Stimulated activated CD4-positive, alpha-beta T cell treated with anti-CD3 and anti-CD28 coated beads, Interleukin-15, amount 100 ng/mL, for 24 hours (primary cell): ENCODE measurements at regions not wholly inside any gene's neighbourhood (a gene's known extent, or its start where the extent isn't known, plus 50 kb on each side); places are given as distances from the start of the nearest gene placed in this dataset.

Experiments
- DNase-seq: peaks from one replicate; pipeline ENCODE4 v3.0.0-alpha.2; 2020

DNA sequence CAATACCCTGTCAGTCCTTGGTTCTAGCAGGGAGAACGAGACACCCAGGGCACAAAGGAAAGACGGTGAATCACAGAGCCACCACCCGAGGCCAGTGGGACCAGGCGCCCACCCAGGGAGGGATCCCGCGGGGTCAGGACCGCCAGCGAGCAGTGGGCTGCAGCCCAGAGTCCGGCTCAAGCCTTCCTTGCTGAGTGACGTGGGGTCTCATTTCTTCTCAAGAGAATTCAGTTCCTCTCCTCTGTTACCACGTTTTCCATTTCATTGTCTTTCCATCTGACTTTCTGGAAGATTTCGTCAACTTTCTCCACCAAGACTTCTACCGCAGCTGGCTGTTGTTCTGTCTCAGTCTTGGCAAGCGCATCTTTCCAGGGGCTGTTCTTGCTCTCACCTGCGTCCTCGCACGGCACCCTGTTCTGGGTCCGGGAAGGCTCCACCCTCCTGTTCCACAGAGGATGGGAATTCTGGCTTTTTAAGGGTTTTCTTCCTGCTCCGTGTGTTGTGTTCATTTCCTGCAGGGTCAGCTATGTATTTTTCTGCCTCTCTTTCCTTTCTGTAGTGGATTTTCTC is 248.6 kb downstream of the NDUFA10 start:
- no peak for DNase-seq

DNA sequence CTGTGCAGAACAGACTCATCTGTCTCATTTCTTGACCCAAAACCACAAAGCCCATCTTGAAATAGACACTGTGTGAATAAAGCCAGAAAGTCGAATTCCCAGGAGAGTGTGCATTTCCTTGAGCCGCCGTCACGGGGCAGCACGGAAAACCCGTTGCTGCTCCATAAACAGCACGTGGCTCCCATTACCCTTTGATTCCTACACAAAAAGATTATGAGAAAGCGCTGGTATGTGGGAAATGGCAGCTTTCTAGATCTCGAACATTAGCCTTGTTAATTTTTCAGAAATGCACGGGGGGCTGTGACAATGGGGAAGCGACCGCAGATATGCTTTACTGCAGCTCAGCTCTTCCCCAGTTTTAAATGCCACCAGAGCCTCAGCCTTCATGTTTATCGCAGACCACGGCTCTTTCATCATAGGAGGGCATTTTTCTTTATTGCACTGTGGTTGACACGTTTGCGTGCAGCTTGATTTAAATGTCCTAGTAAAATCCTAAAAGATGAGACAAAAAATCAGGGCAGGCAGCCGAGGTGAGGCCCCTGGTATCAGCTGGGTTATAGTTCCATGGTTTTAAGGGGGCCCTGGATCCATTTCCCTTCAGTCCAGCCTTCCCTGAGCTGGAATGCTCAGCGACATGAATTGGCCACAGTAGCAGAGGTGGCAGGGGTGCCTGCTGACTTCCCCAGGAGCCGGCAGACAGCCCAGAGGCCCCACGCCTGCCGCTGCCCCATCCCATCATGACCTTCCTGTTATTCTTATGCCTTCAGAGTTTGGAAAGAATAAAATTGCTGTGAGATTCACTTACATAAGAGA is 249.3 kb downstream of the NDUFA10 start:
- DNase-seq: no peak

DNA sequence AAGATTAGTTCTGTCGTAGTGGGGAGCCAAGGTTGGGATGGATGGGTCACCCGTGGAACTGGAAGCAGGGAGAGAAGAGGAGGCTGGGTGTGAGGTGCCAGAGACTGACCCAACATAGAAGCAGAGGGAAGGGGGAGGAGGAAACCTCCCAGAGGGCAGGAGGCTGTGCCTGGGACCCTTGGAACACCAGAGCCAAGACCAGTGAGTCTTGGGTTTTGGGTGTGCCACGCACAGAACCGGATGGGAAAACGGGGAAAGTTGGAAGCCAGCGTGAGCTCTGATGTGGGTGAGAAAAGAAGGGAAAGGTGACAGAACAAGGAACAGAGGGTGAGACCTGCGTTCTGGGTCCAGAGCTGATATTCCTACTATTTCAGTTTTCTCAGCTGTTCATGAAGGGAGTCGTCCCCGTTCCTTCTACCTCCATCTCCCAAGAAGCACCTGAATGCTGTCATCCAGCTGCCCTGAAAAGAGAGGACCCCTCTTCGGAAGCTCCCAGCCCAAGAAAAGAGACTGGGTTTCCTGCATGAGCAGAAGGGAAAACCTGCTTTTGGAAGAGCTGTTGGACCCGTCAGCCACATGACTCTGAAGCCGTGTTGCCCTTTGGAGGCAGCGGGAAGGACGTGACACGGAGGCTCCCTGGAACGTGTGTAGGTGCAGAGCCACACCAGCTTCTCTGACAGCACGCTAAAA is 250.1 kb downstream of the NDUFA10 start:
- no peak for DNase-seq

DNA sequence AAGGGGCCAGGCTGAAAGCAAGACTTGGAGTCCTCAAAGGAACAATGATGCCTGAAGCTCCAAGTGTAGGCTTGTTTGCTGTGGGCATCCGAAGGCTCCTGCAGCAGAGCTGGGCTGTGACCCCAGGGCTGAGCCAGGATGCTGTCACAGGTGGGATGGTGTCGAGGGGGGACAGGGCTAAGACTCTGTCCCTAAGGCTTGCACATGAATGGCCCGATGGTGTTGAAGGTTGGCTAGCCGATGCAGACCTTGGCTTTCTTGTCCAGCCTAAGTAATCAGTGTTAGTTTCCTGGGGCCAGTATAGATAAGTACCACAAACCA is 251.0 kb downstream of the NDUFA10 start:
- no peak for DNase-seq

DNA sequence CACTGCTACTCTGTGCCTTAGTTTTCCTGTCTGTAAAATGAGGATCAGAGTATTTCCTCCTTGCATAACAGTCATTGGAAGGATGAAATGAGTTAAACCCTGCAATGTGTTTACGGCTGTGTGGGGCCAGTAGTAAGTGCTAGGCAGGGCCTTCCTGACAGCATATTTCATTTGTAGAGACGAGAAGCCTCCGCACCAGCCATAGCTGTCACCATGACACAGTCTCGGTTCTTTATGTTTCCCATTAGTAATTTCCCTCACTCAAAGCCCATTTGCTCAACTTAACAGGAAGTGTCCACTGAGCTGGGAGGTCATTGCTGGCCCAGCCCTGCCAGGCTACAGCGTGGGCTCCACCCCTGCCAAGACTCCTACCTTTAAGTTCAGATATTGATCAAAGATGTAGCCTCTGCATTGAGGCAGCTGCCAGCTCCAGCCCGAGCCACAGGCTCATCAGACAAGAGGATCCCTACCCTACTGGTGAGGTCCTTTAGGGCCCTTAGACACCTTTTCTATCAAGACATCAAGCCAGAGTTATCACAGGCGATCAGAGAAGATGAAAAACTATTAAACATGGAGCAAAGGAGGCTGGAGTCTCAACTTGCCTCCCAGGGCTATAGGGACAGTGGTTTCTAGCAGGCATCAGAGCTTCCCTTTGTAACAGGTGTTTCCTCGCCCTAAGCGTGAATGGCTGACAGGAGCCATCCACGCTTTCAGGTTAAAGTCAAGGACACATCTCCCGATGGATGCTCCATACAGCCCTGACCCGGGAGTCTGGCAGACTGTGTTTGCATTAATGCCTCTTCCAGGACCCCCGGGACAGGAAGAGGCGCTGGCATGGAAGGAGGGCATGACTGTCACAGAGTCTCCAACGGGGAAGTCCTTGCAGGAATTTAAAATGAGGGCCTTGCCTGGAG is 251.7 kb downstream of the NDUFA10 start:
- DNase-seq: no peak

DNA sequence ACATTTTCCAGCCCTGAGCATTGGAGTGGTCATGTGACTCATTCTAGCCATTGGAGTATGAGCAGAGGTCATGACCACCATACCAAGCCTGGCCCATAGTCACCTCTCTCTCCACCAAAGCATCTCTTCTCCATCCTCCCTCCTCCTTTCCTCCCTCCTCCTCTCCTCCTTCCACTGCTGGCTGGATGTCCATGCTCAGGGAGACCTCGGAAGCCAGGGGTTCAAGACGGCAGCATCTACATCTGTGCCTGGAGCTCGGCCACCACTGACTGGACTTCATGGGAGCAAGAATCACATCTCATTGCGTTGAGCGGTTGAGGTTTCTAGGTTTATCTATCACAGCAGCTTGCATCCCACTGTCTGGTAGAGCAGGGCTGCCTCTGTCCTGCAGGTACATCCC is 252.4 kb downstream of the NDUFA10 start:
- DNase-seq: no peak

DNA sequence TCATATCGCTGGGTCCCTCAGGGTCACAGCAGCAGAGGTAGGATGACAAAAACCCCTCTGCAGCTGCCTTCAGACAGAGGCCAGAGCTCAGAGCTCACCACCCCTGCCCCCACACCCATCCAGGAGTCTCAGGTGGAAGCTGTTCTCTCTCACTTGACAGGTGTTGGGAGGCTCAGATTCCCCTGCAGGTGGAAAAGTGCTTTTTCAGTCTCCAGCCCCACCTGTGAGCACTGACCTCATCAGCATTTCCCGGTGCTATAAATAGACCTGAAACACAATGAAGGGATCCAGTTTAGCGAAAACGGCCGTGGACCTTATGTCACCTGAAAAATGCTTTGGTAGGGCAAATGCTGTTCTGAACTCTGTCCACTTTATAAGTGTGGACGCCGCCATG is 254.9 kb downstream of the NDUFA10 start:
- DNase-seq: no peak

DNA sequence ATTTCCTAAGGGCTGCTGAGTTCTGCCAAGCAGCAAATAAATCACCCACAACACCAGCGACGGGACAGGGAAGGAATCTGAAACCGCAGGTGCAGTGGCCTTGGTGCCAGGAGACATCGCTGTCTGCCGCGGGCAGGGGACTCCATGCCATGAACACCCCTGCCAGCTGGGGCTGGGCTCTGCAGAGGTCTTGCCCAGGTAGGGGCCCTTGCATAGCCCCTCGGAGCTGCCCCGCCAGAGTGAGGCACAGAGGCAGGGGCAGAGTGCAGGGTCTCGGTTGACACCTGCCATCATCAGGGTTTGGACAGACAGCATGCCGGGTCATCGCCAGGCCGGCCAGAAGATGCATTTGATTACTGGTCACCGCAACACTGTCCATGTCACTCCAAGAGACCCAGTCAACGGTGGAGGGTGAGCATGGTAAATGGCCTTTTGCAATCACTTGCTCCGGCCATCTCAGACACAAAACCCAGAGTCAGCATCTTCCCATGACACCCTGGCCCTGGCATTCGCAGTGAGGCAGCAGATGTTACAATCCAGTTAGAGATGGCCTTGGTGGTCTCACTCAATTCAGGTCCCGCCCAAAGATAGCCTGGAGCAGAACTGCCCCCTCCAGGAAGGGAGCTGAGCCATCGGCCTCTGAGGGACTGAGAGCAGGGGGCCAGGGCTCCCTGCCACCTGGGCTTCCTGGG is 255.4 kb downstream of the NDUFA10 start:
- no peak for DNase-seq

DNA sequence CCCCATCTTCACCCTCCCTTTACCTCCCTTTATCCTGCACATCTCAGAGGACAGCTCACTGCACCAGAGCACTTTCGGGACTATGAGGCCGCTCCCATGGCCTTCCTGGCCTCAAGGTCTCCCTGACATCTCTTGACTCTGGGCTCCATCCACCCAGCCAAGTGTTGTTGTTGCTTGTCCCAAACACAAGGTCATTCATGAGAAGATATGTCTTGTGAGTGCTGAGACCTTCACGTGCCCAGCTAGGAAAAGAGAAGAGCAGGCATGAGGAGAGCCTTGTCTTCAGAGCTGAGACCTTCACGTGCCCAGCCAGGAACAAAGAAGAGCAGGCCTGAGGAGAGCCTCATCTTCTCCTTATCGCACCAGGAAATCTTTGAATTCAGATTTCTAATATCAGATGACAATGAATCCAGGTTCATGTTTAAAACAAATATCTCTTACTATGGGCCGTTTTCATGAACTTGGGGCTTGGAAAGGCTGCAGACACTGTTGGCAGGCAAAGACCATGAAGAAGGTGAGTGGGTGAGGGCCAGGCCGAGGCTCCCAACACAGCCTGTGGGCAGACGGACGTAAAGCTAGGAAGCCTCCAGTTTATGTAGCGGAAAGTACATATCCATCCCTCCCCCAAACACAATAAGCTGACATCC is 256.1 kb downstream of the NDUFA10 start:
- DNase-seq: no peak

DNA sequence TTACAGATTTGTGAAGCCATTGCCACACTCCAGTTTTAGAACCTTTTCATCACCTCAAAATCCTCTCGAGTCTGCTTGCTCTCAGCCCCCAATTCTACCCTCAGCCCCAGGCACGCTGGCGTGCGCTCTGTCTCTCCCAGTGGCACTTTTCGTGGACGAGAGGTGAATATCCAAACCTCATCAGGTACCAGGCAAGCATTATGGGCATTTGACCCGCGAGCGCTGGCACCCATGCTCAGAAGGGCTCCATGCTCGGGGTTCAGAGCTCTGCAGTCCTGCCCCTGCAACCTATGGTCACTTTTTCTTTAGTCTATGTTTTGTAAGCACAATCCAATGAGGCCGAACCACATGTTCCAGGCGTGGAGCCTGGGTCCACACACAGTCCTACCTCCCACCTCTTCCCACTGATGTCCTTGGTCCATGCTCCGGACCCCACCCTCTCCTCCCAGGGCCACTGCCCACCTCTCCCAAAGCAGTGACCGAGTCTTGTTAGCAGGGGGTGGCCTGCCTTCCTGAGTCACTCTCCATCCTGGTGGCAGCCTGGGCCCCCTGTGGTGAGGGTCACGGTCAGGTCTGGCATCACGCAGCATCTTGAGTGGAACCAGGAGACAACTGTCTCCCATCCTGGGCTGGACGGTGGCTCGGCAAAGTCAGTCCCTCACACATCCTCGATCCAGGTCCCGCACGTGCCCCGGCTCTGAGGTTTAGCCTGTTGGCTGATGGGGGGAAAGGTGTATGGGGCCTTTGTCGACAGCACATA is 256.9 kb downstream of the NDUFA10 start:
- no peak for DNase-seq

DNA sequence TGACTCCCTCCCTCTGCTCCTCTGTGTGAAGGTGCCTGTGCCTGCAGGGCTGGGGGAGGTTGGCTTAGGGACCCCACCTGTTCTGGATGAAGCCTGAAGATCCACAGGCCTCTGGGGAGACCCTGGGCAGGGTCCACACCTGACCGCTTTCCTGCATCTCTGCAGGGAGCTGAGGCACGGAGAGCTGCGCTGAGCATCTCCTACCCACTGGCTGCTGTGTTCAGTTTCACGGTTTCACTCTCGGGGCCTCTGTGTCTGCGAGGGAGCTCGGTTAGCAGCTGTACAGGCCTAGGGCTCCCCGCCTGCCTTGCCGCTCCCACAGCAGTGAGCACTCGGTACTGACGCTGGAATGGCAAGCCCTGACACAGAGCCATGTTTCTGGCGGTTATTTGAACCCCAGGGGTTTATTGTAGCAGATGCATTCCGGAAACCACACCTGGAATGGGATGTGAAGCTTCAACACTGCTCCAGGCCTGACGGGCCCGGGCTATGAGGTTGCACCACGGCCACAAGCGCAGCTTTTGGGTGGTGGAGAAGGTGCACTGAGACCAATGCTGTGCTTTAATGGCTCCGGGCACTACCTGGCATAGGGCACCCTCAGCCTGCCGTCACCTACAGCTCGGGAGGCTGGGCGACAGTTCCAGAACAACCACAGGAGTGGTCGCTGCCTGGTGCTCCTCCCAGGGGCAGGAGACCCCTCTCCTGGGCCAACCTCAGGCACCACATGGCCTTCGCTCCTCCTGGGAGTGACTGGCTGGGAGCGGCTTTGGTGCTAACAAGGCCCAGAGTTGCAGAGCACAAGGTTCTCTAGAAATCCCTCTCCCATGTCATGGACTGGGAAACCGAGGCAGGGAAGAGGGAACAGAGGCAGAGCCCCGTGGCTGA is 257.9 kb downstream of the NDUFA10 start:
- no peak for DNase-seq

DNA sequence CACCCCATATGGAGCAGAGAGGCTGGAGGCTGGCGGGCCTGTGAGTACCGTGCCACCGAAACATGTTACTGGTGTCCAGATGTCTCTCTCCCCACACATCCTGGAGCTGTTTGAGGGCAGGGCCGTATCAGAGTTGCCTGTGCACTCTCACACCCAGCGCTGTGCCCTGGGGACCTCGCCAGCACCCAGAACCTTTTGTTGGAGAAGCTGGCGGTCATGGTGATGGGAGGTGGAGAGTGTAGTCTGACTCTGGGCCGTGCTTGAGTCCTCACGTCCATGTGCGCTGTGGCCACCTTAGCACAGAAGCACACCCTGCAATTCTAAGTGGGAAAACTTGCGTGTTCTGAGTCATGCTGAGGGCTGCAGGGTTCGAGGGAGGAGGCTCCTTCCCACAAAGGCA is 259.2 kb downstream of the NDUFA10 start:
- no peak for DNase-seq

DNA sequence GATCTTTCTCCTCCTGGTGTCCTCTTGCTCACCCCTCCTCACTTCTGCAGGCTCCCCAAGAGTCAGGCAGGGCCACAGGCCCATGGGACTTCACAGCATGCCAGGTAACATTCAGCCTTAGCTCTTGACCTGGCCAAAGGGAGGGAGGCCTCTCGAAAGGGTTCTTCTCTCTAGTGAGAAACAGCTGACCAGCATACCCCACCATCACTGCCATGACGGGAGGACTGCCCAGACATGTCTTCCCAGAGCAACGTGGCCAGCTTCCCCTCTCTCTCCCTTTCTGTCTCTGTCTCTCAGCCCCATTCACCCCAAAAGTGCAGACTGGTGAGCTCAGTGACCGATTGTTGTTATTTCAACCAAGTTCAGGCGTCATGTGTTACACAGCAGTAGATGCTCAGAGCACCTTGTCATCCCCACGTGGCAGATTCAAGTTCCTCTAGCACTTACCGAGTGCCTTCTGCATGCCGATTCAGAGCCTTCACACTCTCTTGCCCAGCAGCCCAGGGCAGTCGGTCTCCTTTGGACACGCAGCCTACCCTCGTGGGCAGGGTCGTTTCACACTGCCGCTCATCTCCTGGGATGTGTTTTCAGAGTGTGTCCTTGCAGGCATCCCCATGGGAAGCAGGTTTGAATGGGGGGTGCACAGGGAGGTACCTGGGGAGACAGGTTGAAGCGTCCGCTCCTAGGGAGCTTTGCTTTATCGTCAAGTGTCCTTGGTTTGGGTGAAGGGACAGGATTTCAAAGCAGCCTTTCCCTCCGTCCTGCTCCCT is 259.9 kb downstream of the NDUFA10 start:
- no peak for DNase-seq

DNA sequence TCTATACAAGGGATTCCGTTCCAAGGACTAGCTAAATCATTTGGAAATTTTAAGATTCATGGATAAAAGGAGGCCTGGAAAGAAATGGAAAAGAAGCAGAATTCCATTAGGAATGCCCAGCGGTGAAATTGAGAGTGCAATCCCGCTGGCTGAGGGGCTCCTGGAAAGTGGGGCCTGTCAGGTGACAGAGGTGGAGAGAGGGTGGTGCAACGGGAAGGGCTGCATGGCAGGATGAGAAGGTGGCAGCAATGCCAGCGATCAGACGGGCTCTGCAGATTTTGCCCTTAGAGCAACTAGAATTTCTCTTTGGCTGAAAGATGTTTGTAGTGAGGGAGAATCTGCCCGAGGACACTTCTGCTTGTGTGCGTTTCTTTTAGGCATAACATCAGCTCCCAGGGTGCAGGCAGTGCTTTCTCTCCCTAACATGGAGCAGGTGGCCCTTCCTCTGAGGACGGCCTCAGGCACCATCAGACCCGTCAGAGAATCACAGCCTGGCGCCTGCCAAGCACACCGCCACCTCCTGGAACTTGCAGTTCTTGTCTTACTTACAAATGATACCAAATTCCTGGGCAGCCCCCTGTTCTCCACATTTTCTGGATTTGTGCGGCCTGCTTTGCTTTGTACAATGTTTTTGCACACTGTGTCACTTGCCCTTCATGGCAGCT is 261.6 kb downstream of the NDUFA10 start:
- no peak for DNase-seq

DNA sequence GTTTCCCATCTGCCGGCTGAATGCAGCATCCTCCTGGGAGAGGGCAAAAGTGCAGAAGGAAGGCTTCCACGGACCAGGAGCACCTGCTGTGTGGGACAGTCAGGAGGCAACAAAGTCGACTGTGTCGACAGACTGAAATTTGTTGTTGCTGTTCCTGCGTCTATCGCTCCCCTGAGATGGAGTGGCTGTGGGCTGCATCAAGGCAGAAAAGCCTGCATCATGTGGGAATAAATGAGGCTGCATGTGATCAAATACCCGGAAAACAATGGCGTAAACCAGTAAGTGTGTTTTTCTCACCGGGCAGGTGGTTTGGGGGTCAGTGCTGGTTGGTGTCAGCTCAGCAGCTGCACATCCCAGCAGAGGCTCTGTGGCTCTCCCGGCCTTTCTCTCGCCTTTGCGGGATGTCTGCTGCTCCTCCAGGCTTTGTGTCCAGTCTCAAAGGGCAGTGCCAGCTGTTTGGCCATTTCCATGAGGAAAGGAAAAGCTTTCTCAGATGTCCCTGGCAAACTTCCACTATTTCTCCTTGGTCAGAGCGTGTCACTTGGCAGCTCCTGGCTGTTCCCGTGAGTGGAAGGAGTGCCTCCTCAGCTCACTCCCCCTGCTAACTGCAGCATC is 262.4 kb downstream of the NDUFA10 start:
- no peak for DNase-seq

DNA sequence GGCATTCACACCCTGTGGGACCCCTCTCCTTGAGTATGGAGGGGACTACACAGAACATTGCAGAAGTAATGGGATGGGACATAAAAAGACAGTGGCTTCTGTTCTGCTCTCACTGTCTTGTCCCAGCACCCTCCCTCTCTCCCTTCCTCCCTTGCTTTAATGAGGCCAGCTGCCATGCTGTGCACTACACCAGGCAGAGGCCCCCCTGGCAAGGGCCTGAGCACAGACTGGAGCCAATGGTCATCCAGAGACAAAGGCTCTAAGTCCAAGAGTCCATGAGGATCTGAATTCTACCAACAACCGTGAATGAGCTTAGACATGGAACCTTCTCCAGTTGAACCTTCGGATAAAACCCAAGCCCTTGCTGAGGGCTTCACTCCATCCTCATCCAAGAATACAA is 263.0 kb downstream of the NDUFA10 start:
- no peak for DNase-seq

DNA sequence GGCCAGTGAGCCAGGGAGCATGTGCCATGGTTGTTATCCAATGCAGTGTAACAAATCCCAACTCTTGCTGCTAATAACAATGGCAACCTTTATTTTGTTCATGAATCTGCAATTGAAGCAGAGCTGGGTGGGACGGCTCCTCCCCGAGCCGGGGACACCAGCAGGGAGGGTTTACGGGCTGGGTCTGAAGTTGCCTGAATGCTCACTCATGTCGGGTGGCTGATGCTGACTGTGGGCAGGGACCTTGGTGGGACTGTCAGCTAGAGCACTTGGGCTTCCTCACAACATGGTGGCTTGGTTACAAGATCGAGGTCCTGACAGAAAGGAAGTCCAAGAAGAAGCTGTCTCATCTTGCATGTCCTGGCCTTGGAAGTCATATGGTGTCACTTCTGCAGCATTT is 264.5 kb downstream of the NDUFA10 start:
- no peak for DNase-seq

DNA sequence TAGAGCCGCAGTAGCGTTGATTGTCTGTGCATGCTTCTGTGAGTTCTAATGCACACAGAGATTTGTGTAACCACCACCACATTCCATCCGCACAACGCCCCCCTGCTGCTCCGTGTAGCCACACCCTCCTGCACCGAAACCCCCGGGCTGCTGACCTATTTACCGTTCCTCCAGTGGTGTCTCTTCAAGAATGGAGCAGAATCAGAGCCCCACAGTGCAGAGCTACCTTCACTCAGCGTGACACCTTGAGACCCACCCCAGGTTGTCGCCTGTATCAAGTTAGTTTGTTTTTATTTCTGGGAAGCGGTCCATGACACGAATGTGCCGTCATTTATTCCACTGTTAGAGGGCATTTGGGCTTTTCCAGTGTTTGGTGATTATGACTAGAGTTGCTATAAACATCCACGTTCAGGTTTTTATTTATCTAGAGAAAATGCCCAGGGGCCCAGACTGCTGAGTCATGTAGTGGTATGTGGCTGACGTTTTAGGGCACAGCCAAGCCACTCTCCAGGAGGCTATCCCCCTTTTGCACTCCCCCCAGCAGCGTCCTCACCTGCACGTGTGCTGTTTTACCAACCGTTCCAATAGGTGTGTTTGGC is 266.8 kb downstream of the NDUFA10 start:
- DNase-seq: no peak
